ENCODE measurements at regions not wholly inside any gene's neighbourhood (a gene's known extent, or its start where the extent isn't known, plus 50 kb on each side); places are given as distances from the start of the nearest gene placed in this dataset.

DNA sequence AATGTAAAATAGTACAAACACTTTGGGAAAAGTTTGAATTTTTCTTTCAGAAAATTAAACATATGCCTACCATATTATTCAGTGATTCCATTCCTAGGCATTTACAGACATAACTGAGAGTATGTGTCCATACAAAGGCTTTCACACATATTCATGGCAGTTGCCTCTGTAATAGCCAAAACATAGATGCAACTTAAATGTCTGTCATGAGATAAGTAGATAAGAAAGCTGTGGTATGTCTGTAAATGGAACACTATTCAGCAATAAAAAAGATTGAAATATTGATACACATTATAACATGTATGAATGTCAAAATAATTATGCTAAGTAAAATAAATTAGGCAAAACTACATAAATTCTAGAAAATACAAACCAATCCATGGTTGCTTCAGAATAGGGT, 964.5 kb upstream of the MBL2 start:
- TF ChIP-seq POLR2A (IDR thresholded peaks at IDR 0.05): no peak
- TF ChIP-seq, protein P1, sequence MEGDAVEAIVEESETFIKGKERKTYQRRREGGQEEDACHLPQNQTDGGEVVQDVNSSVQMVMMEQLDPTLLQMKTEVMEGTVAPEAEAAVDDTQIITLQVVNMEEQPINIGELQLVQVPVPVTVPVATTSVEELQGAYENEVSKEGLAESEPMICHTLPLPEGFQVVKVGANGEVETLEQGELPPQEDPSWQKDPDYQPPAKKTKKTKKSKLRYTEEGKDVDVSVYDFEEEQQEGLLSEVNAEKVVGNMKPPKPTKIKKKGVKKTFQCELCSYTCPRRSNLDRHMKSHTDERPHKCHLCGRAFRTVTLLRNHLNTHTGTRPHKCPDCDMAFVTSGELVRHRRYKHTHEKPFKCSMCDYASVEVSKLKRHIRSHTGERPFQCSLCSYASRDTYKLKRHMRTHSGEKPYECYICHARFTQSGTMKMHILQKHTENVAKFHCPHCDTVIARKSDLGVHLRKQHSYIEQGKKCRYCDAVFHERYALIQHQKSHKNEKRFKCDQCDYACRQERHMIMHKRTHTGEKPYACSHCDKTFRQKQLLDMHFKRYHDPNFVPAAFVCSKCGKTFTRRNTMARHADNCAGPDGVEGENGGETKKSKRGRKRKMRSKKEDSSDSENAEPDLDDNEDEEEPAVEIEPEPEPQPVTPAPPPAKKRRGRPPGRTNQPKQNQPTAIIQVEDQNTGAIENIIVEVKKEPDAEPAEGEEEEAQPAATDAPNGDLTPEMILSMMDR (IDR thresholded peaks at IDR 0.05): no peak
